Natural killer cell (primary cell): ENCODE measurements at regions not wholly inside any gene's neighbourhood (a gene's known extent, or its start where the extent isn't known, plus 50 kb on each side); places are given as distances from the start of the nearest gene placed in this dataset.

Source experiments
- ATAC-seq, 3 donors: fragments of 150-1000 bp in 2 of 3; fragments of 200-7000 bp in 1 of 3; cut with Tn5 transposase; 1 replicate in 1 of 3; 2 replicates in 2 of 3; pipeline ENCODE4 v1.10.0; 2021; ENCODE audit warnings: mild to moderate bottlenecking in 2 of 3, moderate library complexity in 2 of 3
- DNase-seq, 2 donors: peaks; one replicate each; pipeline versions ENCODE4 v3.0.0 to v3.0.0-alpha.2; 2013 to 2021; ENCODE audit warnings: mixed read lengths in 1 of 2
- H3K27ac ChIP-seq: one replicate; pipeline ENCODE4 v1.5.1; 2013; ENCODE audit warnings: mild to moderate bottlenecking, low read length
- H3K27me3 ChIP-seq: one replicate; pipeline ENCODE4 v1.6.1; 2013; ENCODE audit warnings: low read length; ENCODE audit not compliant: control insufficient read depth, insufficient read depth
- H3K36me3 ChIP-seq: one replicate; pipeline ENCODE4 v1.6.1; 2013; ENCODE audit warnings: low read length; ENCODE audit not compliant: control insufficient read depth, insufficient read depth
- H3K4me1 ChIP-seq: one replicate; pipeline ENCODE4 v1.6.1; 2013; ENCODE audit warnings: low read length; ENCODE audit not compliant: control insufficient read depth, insufficient read depth
- H3K4me3 ChIP-seq: one replicate; pipeline ENCODE4 v1.5.1; 2013; ENCODE audit warnings: low read length
- H3K9me3 ChIP-seq: one replicate; pipeline ENCODE4 v1.6.1; 2013; ENCODE audit warnings: low read length; ENCODE audit not compliant: control insufficient read depth, insufficient read depth
- H3K27ac Mint-ChIP-seq, 2 donors: one replicate each; pipeline ENCODE4 v1.8.0; 2022; ENCODE audit warnings: mild to moderate bottlenecking in 2 of 2, mixed read lengths in 2 of 2, moderate library complexity in 1 of 2
- H3K27me3 Mint-ChIP-seq, 2 donors: one replicate each; pipeline ENCODE4 v1.8.0; 2022; ENCODE audit warnings: low read depth in 2 of 2, mixed read lengths in 2 of 2
- H3K36me3 Mint-ChIP-seq: one replicate; pipeline ENCODE4 v1.8.0; 2022; ENCODE audit warnings: mixed read lengths
- H3K4me1 Mint-ChIP-seq, 2 donors: one replicate each; pipeline ENCODE4 v1.8.0; 2022; ENCODE audit warnings: mixed read lengths in 2 of 2
- H3K4me3 Mint-ChIP-seq: one replicate; pipeline ENCODE4 v1.8.0; 2022; ENCODE audit warnings: mild to moderate bottlenecking, moderate library complexity, mixed read lengths
- H3K9me3 Mint-ChIP-seq, 2 donors: one replicate each; pipeline ENCODE4 v1.8.0; 2022; ENCODE audit warnings: mixed read lengths in 2 of 2
- CTCF ChIP-seq: fragments of 200-600 bp; IDR thresholded peaks from one replicate; pipeline ENCODE4 v1.8.0; 2022; ENCODE audit warnings: antibody characterized with exemption
- WGBS: methylation state at CpG from one replicate; pipeline ENCODE4 v1.1.7; 2013; ENCODE audit warnings: missing lambda C conversion rate; ENCODE audit not compliant: insufficient coverage; 5-methylcytosine and 5-hydroxymethylcytosine counted together
- intact Hi-C: fragments of 100-400 bp; cut with micrococcal nuclease; formaldehyde crosslinking; loops from one replicate; pipeline ENCODE4 v1.14.2; 2022

GRCh38 chr6:144681334-144681733 is 396.2 kb downstream of the UTRN start:
- Histone ChIP-seq H3K9me3 (no peaks in the 10 kb centered on the region), H3K27me3 (no peaks in the 10 kb centered on the region), H3K4me3 (no peak overlapping the region), H3K4me1 (no peaks in the 10 kb centered on the region), H3K36me3 (peaks cover 37% of the 10 kb centered on the region), H3K27ac (no peak overlapping the region)
- DNase-seq (no peak), ATAC-seq (no peak)
- Mint-ChIP-seq H3K27me3 (no peaks in the 10 kb centered on the region), H3K9me3 (no peaks in the 10 kb centered on the region), H3K36me3 (peaks cover 16% of the 10 kb centered on the region), H3K27ac (peak overlapping the region; percentile 3 to 23), H3K4me3 (no peak overlapping the region), H3K4me1 (peaks cover 54 to 66% of the 10 kb centered on the region in 2 donors)
- intact Hi-C loops: no loop called here
- 90% methylated on average over 3 of the region's 3 CpGs for WGBS
- no peak for TF ChIP-seq CTCF

- Mint-ChIP-seq H3K27me3 (no peaks in the 10 kb centered on the region), H3K27ac (peak overlapping the region; percentile 3 to 7), H3K36me3 (peaks cover 38% of the 10 kb centered on the region), H3K4me1 (peaks cover 63 to 69% of the 10 kb centered on the region in 2 donors), H3K4me3 (no peak overlapping the region), H3K9me3 (peaks cover 4 to 10% of the 10 kb centered on the region in 2 donors)
- Histone ChIP-seq H3K36me3 (peaks cover 35% of the 10 kb centered on the region), H3K9me3 (no peaks in the 10 kb centered on the region), H3K27ac (no peak overlapping the region), H3K4me1 (no peaks in the 10 kb centered on the region), H3K4me3 (no peak overlapping the region), H3K27me3 (no peaks in the 10 kb centered on the region)
- peak in 1 of 3 donors; percentile 8 for ATAC-seq
- 86% methylated on average over 5 of the region's 6 CpGs for WGBS
- intact Hi-C loops: no loop called here
- no peak for TF ChIP-seq CTCF
- DNase-seq: no peak
These were observed 398.3 kb downstream of the UTRN start for GRCh38 chr6:144683216-144684070.

GRCh38 chr6:144688713-144689112 is 403.6 kb downstream of the UTRN start:
- no peak overlapping the region for H3K27ac ChIP-seq
- H3K27ac Mint-ChIP-seq: peak overlapping the region; percentile 30 to 74
- no peak overlapping the region for H3K4me3 ChIP-seq
- H3K4me1 ChIP-seq: no peaks in the 10 kb centered on the region
- peaks cover 84 to 85% of the 10 kb centered on the region in 2 donors for H3K4me1 Mint-ChIP-seq
- no peak overlapping the region for H3K4me3 Mint-ChIP-seq
- H3K36me3 Mint-ChIP-seq: peaks cover 39% of the 10 kb centered on the region
- ATAC-seq: no peak
- peaks cover 4 to 13% of the 10 kb centered on the region in 2 donors for H3K9me3 Mint-ChIP-seq
- H3K9me3 ChIP-seq: no peaks in the 10 kb centered on the region
- no peaks in the 10 kb centered on the region for H3K27me3 Mint-ChIP-seq
- intact Hi-C loops: no loop called here
- TF ChIP-seq CTCF: no peak
- no peak for DNase-seq
- H3K36me3 ChIP-seq: peaks cover 6% of the 10 kb centered on the region
- H3K27me3 ChIP-seq: no peaks in the 10 kb centered on the region
